Fibroblast of mammary gland (primary cell): ENCODE measurements at regions not wholly inside any gene's neighbourhood (a gene's known extent, or its start where the extent isn't known, plus 50 kb on each side); places are given as distances from the start of the nearest gene placed in this dataset.

ENCODE experiments used
- DNase-seq: peaks from one replicate; pipeline ENCODE4 v3.0.0-alpha.2; 2010; ENCODE audit warnings: low read depth
- H3K4me3 ChIP-seq: 2 replicates; pipeline ENCODE4 v1.5.1; 2011; ENCODE audit warnings: low read depth, mild to moderate bottlenecking, low read length, moderate library complexity; ENCODE audit not compliant: control insufficient read depth
- TF ChIP-seq, protein P1 (sequence below): conservative IDR thresholded peaks from 2 replicates; pipeline ENCODE4 v1.5.1; 2011; ENCODE audit warnings: low read depth, low read length, inconsistent platforms; ENCODE audit not compliant: control insufficient read depth, insufficient read depth

DNA sequence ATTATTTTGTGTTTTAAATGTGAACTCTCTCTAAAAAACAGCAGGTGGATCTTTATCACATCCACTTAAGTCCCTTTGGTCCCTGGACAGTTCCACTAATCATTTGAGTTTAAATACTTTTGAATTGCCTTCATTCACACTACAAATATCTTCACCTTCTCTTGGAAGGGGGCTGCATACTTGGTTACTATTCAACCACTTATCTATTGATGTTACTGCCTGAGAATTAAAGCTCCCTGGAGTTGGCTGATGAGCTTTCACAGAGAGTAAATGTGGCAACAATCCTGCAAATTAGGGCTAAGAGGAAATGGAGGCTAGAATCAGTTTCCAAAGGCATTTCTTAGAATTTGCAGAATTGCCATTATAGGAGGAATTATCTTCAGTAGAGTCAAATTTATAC lies 180.4 kb downstream of the ST8SIA4 start:
- DNase-seq, result no peak
- TF ChIP-seq, protein P1, sequence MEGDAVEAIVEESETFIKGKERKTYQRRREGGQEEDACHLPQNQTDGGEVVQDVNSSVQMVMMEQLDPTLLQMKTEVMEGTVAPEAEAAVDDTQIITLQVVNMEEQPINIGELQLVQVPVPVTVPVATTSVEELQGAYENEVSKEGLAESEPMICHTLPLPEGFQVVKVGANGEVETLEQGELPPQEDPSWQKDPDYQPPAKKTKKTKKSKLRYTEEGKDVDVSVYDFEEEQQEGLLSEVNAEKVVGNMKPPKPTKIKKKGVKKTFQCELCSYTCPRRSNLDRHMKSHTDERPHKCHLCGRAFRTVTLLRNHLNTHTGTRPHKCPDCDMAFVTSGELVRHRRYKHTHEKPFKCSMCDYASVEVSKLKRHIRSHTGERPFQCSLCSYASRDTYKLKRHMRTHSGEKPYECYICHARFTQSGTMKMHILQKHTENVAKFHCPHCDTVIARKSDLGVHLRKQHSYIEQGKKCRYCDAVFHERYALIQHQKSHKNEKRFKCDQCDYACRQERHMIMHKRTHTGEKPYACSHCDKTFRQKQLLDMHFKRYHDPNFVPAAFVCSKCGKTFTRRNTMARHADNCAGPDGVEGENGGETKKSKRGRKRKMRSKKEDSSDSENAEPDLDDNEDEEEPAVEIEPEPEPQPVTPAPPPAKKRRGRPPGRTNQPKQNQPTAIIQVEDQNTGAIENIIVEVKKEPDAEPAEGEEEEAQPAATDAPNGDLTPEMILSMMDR, result no peak
- H3K4me3 ChIP-seq, result no peak overlapping the region

DNA sequence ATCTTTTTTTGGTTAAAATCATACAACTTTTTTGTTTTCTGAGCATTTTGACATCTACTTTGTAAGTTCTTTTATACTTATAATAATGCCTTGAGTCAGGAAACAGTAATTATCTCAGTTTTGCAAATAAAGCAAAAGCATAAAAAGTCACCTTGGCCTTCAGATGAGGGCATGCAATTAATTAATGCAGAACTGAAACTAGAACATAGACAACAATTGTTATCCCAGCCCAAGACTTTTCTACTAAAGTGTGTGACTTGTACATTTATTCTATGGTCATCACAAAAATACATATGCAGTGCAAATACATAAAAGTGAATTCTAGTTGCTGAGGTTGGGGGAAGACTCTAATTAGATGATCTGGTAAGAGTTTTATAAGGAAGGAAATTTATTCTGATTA lies 179.9 kb downstream of the ST8SIA4 start:
- TF ChIP-seq, protein P1, result no peak
- no peak overlapping the region for H3K4me3 ChIP-seq

DNA sequence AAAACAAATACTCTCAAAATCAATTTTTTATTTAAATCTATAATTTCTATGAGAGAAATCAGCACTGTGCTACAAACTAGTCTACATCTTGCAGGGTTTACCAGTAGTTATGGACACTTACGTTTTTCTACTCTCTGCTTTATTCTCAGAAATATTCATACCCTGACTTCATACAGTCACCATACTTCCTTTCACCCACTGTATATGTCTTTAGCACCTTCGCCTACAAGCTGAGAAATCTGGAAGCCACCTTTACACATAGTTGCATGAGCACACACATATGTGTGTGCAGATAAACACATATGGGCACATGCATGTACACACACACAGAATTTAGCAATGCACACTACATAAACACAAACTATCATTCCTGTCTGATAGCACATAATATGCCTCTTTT lies 177.0 kb downstream of the ST8SIA4 start:
- TF ChIP-seq, protein P1, result no peak
- H3K4me3 ChIP-seq, result no peak overlapping the region
- no peak for DNase-seq

More for the DNA sequence above, 179.9 kb downstream of the ST8SIA4 start:
- no peak for DNase-seq

DNA sequence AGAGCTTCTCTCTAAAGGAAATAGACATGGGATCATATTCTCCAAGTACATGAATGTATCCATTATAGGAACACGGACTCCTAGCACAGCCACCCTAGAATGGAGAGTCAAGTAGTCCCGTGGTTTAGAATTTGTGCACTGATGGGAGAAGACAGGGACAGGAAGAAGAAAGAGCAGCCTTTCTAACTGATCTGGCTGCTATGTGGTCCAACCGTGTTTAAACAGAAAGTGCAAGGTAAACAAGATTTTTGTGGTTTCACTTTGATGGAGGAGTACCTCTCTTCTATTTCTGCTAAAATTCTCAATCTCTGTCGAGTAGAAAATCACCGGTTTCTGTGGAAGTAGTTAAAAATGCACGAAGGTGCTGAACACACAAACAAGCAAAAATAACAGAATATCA lies 171.3 kb downstream of the ST8SIA4 start:
- DNase-seq, result no peak

DNA sequence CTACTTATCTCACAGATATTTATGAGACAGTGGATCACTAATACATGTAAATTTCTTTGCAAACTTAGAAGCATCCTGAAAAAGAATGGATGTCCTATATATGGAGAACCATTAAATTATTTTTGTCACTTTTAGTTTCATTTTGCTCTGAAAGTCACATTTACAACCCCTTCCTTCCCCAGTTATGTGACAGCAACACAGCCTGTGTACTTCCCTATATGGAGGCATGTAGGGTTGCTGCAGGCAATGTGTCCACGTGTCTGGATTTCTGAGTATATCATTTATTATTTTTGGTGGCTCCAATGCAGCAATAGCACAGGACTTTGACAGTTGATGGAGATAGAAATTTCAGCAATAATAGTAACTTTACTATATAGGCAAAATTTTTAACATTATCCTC lies 156.4 kb downstream of the ST8SIA4 start:
- DNase-seq, result no peak
- TF ChIP-seq, protein P1, result no peak
- no peak overlapping the region for H3K4me3 ChIP-seq

More for the DNA sequence above, 171.3 kb downstream of the ST8SIA4 start:
- TF ChIP-seq, protein P1, result no peak
- H3K4me3 ChIP-seq, result no peak overlapping the region

DNA sequence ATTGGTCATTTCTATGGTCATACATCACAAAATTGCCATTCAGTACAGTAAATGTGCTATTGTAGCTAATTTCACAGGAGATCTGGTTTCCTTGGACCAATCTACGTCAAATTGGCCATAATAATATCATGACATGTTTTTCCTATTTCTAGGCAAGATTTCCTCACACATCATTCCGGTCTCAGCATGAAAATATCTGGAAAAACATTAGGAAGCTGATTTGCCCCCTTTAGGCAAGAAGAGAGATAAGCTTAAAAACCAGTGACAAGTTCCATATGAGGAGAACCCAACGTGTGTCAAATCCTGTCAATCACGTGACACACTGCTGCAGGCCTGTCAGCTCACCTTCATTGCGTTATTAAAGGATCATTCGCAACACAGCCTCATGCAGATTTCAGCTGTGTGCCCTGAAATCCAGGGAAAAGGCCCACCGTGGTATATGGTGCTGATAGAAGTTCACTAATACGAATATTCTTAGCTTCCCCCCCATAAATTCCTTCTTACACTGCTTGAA lies 153.3 kb downstream of the ST8SIA4 start:
- no peak for DNase-seq
- H3K4me3 ChIP-seq, result no peak overlapping the region
- TF ChIP-seq, protein P1, result no peak

DNA sequence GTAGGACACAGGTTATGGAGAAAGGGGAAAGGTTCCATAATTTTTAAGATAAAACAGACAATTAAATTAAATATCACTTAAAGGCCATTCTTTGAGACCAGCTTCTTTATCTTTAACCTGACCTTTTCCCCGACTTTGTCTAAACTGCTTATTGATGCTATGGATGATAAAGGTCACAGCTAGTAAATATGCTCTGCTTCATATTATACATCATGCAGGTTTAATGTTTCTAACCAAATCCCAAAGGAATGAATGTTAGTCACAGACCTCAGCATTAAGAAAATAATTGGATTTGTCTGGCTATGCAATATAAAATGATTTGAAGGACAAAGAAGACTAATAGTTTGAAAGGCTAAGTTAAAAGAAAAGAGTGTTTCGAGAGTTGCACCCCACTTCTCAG lies 147.6 kb downstream of the ST8SIA4 start:
- TF ChIP-seq, protein P1, result no peak
- no peak overlapping the region for H3K4me3 ChIP-seq
- DNase-seq, result peak; percentile 13
